ENCODE measurements at regions not wholly inside any gene's neighbourhood (a gene's known extent, or its start where the extent isn't known, plus 50 kb on each side); places are given as distances from the start of the nearest gene placed in this dataset.

GRCh38 chr5:155085282-155085989 lies 71.9 kb downstream of the KIF4B start:
- POLR2A ChIA-PET = no interaction called here
- in situ Hi-C loops (cut with HindIII; ENCODE audit: low pct_unique_long_range_greater_than_20kb, low sequenced_read_pairs) = no loop called here
- no TSS peak for BruUV-seq (replicated peaks)
- no peak overlapping the region for H3K27ac ChIP-seq (ENCODE audit: low read length)
- H3K4me1 ChIP-seq (ENCODE audit: control insufficient read depth, insufficient read depth, low read length) = no peaks in the 10 kb centered on the region
- H3K4me3 ChIP-seq (ENCODE audit: low read depth in 2 of 2, low read length in 2 of 2) = no peak overlapping the region
- H3K27me3 ChIP-seq (ENCODE audit: control insufficient read depth, insufficient read depth, low read length) = no peaks in the 10 kb centered on the region
- no peak for ATAC-seq
- TF ChIP-seq POLR2AphosphoS5 (IDR thresholded peaks at IDR 0.05; ENCODE audit: low read depth, low read length) = no peak
- TF ChIP-seq CTCF (IDR thresholded peaks at IDR 0.05) = no peak
- TF ChIP-seq TCF7L2 (IDR thresholded peaks at IDR 0.05; ENCODE audit: low read depth, low read length) = no peak
- TF ChIP-seq SIN3A (IDR thresholded peaks at IDR 0.05; ENCODE audit: borderline replicate concordance, insufficient read depth, low read depth, low read length) = no peak
- no peak for TF ChIP-seq REST (IDR thresholded peaks at IDR 0.05; ENCODE audit: insufficient read depth in 1 of 2, low read depth in 2 of 2, low read length in 1 of 2)
- CTCF ChIA-PET = no interaction called here
- no peaks in the 10 kb centered on the region; the same call in 1 of the 2 replicates for H3K9me3 ChIP-seq (ENCODE audit: control insufficient read depth, insufficient read depth, low read depth, low read length)
- intact Hi-C loops (cut with micrococcal nuclease; ENCODE audit: unreplicated experiment) = no loop called here
- H3K36me3 ChIP-seq (ENCODE audit: control insufficient read depth, insufficient read depth, low read length) = no peaks in the 10 kb centered on the region
- no peak for DNase-seq (ENCODE audit: low read depth, low spot score)

GRCh38 chr5:155087036-155087435 lies 73.5 kb downstream of the KIF4B start:
- ChIA-PET POLR2A (no interaction called here), CTCF (no interaction called here)
- no peak overlapping the region for H3K27ac ChIP-seq (ENCODE audit: low read length)
- H3K9me3 ChIP-seq (ENCODE audit: control insufficient read depth, insufficient read depth, low read depth, low read length) = no peaks in the 10 kb centered on the region
- no TSS peak for BruUV-seq (replicated peaks)
- H3K27me3 ChIP-seq (ENCODE audit: control insufficient read depth, insufficient read depth, low read length) = no peaks in the 10 kb centered on the region
- no peaks in the 10 kb centered on the region for H3K4me1 ChIP-seq (ENCODE audit: control insufficient read depth, insufficient read depth, low read length)
- H3K36me3 ChIP-seq (ENCODE audit: control insufficient read depth, insufficient read depth, low read length) = no peaks in the 10 kb centered on the region
- TF ChIP-seq CTCF (IDR thresholded peaks at IDR 0.05) (no peak), SIN3A (IDR thresholded peaks at IDR 0.05; ENCODE audit: borderline replicate concordance, insufficient read depth, low read depth, low read length) (no peak), TCF7L2 (IDR thresholded peaks at IDR 0.05; ENCODE audit: low read depth, low read length) (no peak), REST (IDR thresholded peaks at IDR 0.05; ENCODE audit: insufficient read depth in 1 of 2, low read depth in 2 of 2, low read length in 1 of 2) (no peak), POLR2AphosphoS5 (IDR thresholded peaks at IDR 0.05; ENCODE audit: low read depth, low read length) (no peak)
- in situ Hi-C loops (cut with HindIII; ENCODE audit: low pct_unique_long_range_greater_than_20kb, low sequenced_read_pairs) = no loop called here
- no peak overlapping the region for H3K4me3 ChIP-seq (ENCODE audit: low read depth in 2 of 2, low read length in 2 of 2)
- intact Hi-C loops (cut with micrococcal nuclease; ENCODE audit: unreplicated experiment) = no loop called here
- DNase-seq (ENCODE audit: low read depth, low spot score) = no peak
- no peak for ATAC-seq
